Hepatocyte (in vitro differentiated cells): ENCODE measurements at regions not wholly inside any gene's neighbourhood (a gene's known extent, or its start where the extent isn't known, plus 50 kb on each side); places are given as distances from the start of the nearest gene placed in this dataset.

ENCODE experiments used
- CTCF ChIP-seq: fragments of 200-600 bp; sonication (generic); IDR thresholded peaks from 2 replicates; pipeline ENCODE4 v1.5.1; 2016; ENCODE audit warnings: antibody characterized with exemption, mild to moderate bottlenecking; ENCODE audit not compliant: poor library complexity
- EZH2 ChIP-seq: fragments of 200-600 bp; sonication (generic); IDR thresholded peaks from 2 replicates; pipeline ENCODE4 v1.6.1; 2016; ENCODE audit warnings: antibody characterized with exemption, mild to moderate bottlenecking, borderline replicate concordance
- EZH2phosphoT487 ChIP-seq: fragments of 200-600 bp; sonication (generic); IDR thresholded peaks from one replicate; pipeline ENCODE4 v1.6.1; 2018; ENCODE audit warnings: antibody characterized with exemption, mild to moderate bottlenecking, low read depth, moderate library complexity; ENCODE audit not compliant: unreplicated experiment, severe bottlenecking

- TF ChIP-seq CTCF (no peak), EZH2phosphoT487 (no peak), EZH2 (no peak)
Measured at GRCh38 chr14:27026097-27026496, 428.3 kb upstream of the NOVA1 start.
